GM21381 (cell line): ENCODE measurements at regions not wholly inside any gene's neighbourhood (a gene's known extent, or its start where the extent isn't known, plus 50 kb on each side); places are given as distances from the start of the nearest gene placed in this dataset.

Source experiments
- ATAC-seq: cut with Tn5 transposase; IDR thresholded peaks from one replicate; pipeline ENCODE4 v1.9.1; 2021; ENCODE audit warnings: mild to moderate bottlenecking, moderate library complexity; ENCODE audit not compliant: unreplicated experiment

GRCh38 chr5:89443508-89443907 is 560.5 kb upstream of the MEF2C start:
- ATAC-seq, result no peak

GRCh38 chr5:89441965-89442364 is 559.0 kb upstream of the MEF2C start:
- ATAC-seq, result no peak

GRCh38 chr5:89440670-89441069 is 557.7 kb upstream of the MEF2C start:
- no peak for ATAC-seq

GRCh38 chr5:89437450-89438435 is 554.8 kb upstream of the MEF2C start:
- ATAC-seq, result no peak

- no peak for ATAC-seq
Measured at GRCh38 chr5:89436464-89436863, 553.5 kb upstream of the MEF2C start.

GRCh38 chr5:89435347-89435746 is 552.4 kb upstream of the MEF2C start:
- peak; percentile 79 for ATAC-seq

GRCh38 chr5:89428624-89429023 is 545.6 kb upstream of the MEF2C start:
- ATAC-seq, result no peak

- ATAC-seq, result no peak
Measured at GRCh38 chr5:89425062-89425461, 542.1 kb upstream of the MEF2C start.

GRCh38 chr5:89421035-89421434 is 538.1 kb upstream of the MEF2C start:
- ATAC-seq, result no peak

GRCh38 chr5:89418407-89419085 is 535.6 kb upstream of the MEF2C start:
- ATAC-seq, result no peak

- ATAC-seq, result no peak
Measured at GRCh38 chr5:89417990-89418389, 535.0 kb upstream of the MEF2C start.

- ATAC-seq, result no peak
Measured at GRCh38 chr5:89417515-89417914, 534.5 kb upstream of the MEF2C start.

- ATAC-seq, result no peak
Measured at GRCh38 chr5:89411891-89412290, 528.9 kb upstream of the MEF2C start.

- no peak for ATAC-seq
Measured at GRCh38 chr5:89407054-89407453, 524.1 kb upstream of the MEF2C start.

- no peak for ATAC-seq
Measured at GRCh38 chr5:89401659-89402058, 518.7 kb upstream of the MEF2C start.

- no peak for ATAC-seq
Measured at GRCh38 chr5:89401012-89401411, 518.0 kb upstream of the MEF2C start.

GRCh38 chr5:89399548-89399947 is 516.6 kb upstream of the MEF2C start:
- no peak for ATAC-seq

- ATAC-seq, result peak; percentile 75
Measured at GRCh38 chr5:89397096-89397495, 514.1 kb upstream of the MEF2C start.

GRCh38 chr5:89396278-89396954 is 513.4 kb upstream of the MEF2C start:
- ATAC-seq, result peak; percentile 64

GRCh38 chr5:89395111-89395510 is 512.1 kb upstream of the MEF2C start:
- ATAC-seq, result no peak

GRCh38 chr5:89388872-89389271 is 505.9 kb upstream of the MEF2C start:
- ATAC-seq, result no peak
